ENCODE measurements at regions not wholly inside any gene's neighbourhood (a gene's known extent, or its start where the extent isn't known, plus 50 kb on each side); places are given as distances from the start of the nearest gene placed in this dataset.

DNA sequence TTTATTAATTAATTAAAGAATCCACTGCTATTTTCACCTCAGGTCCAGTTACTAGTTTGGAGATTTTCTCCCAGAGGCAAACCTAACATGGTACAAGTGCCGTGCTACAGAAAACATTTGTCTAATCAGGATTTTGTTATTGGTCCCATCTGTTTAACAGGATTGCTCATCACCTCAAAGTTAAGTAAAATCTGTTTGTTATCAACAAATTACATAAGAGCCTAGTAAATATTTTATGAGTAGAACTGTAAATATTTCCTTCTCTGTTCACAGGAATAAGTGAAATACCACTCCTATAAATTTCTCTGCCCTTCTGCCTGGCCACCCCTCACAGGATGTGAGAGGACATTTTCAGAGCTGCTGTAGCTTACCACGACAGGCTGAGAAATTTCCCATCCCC, 200.2 kb downstream of the RAD51AP2 start:
- TF ChIP-seq, protein P1, sequence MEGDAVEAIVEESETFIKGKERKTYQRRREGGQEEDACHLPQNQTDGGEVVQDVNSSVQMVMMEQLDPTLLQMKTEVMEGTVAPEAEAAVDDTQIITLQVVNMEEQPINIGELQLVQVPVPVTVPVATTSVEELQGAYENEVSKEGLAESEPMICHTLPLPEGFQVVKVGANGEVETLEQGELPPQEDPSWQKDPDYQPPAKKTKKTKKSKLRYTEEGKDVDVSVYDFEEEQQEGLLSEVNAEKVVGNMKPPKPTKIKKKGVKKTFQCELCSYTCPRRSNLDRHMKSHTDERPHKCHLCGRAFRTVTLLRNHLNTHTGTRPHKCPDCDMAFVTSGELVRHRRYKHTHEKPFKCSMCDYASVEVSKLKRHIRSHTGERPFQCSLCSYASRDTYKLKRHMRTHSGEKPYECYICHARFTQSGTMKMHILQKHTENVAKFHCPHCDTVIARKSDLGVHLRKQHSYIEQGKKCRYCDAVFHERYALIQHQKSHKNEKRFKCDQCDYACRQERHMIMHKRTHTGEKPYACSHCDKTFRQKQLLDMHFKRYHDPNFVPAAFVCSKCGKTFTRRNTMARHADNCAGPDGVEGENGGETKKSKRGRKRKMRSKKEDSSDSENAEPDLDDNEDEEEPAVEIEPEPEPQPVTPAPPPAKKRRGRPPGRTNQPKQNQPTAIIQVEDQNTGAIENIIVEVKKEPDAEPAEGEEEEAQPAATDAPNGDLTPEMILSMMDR (IDR thresholded peaks at IDR 0.05): no peak
- no peak for TF ChIP-seq EP300 (IDR thresholded peaks at IDR 0.05)
